SK-N-MC (cell line): ENCODE measurements at regions not wholly inside any gene's neighbourhood (a gene's known extent, or its start where the extent isn't known, plus 50 kb on each side); places are given as distances from the start of the nearest gene placed in this dataset.

Experiments
- EZH2 ChIP-seq: fragments of 200-600 bp; sonication (generic); IDR thresholded peaks from one replicate; pipeline ENCODE4 v1.6.1; 2017; ENCODE audit warnings: antibody characterized with exemption
- FOXP2 ChIP-seq: optimal IDR thresholded peaks from 2 replicates; pipeline ENCODE3; 2011; ENCODE audit warnings: mild to moderate bottlenecking, moderate library complexity; ENCODE audit not compliant: insufficient read depth; ENCODE audit errors: extremely low read length, control extremely low read depth
- POLR2AphosphoS5 ChIP-seq: IDR thresholded peaks from 2 replicates; pipeline ENCODE4 v1.6.1; 2012; ENCODE audit warnings: mild to moderate bottlenecking, low read depth, low read length, borderline replicate concordance

- TF ChIP-seq POLR2AphosphoS5: no peak
- no peak for TF ChIP-seq EZH2
- TF ChIP-seq FOXP2: no peak
Measured at GRCh38 chr20:20785226-20785625, 72.8 kb upstream of the RALGAPA2 start.
